Activated CD4-positive, alpha-beta T cell treated with anti-CD3 and anti-CD28 coated beads, Interleukin-2, amount 50 U/mL, for 4 hours (primary cell): ENCODE measurements at regions not wholly inside any gene's neighbourhood (a gene's known extent, or its start where the extent isn't known, plus 50 kb on each side); places are given as distances from the start of the nearest gene placed in this dataset.
"Not testable (repeated sequence)": the region's sequence is repeated elsewhere in the genome, so short reads cannot be mapped to it uniquely, and the experiment has no call there.

Source experiments
- DNase-seq, 2 experiments: peaks; one replicate each; pipeline ENCODE4 v3.0.0-alpha.2; 2020

DNA sequence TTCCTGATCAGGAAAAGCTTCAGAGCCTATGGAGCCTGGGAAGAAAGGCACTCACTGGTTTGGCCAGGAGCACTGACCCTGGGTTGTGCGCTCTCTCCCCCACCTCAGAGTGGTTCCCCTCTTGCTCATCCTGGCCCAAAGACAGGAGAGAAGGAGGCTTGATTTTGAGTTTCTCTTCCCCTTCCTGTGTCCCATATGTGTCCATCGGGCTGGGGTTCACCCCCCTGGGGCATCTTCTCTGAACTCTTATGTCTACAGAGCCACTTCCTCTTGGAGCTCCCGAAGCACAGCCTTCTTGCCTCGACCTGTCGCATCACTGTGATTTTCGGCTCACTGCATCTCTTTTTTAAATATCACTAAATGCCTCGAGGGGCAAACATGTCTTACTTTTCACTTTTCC lies 692.3 kb downstream of the RNF144A start:
- no peak for DNase-seq

DNA sequence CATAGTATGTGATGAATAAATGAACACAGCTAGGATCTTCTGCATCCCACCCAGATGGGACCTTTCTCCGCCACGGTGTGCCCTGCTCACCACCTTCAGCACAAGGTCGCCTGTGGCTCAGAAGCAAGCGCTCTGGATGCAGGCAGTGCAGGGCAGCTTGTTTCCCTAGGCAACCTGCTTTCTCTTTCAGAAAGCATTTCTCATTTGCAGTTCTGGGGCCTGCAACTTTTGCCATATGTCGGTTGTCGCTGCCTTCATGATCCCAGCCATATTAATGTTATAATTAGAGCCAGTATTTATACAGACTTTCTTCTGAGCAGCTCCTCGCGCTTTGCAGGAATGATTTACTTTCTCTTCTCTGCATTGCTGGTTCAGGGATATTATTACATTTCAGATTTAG lies 692.8 kb downstream of the RNF144A start:
- no peak for DNase-seq

DNA sequence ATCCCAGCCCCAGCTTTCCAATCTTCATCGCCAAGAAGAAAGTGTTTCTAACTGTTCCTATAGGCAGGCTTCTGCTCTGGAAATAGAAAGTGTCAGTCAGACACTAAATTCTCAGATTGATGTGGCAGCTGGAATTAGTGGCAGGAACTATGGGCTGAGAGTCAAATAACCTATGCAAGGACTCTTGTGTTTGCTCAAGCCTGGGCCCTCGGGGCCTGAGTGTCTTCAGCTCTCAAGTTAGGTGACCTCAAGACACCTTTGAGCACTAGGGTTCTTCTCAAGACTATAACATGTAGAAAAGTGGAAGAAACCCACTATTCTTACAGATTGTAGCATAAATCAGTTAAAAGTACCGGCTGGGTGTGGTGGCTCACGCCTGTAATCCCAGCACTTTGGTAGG lies 694.5 kb downstream of the RNF144A start:
- DNase-seq: no peak

DNA sequence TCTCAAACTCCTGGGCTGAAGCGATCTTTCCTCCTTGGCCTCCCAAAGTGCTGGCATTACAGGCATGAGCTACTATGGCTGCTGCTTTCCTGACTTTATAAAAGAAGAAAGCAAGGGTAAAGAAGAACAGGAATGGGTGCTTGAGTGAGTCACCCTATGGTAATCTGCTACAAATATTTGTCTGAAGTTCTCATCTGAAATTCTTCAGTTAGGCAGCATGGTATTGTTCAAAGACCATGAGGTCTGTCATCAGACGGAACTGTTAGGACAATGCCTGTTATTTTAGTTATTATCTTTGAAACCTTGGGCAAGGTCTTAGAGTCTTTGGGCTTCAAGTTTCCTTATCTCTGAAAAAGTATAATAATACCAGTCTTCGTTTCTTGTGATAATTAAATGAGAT lies 695.8 kb downstream of the RNF144A start:
- no peak for DNase-seq

DNA sequence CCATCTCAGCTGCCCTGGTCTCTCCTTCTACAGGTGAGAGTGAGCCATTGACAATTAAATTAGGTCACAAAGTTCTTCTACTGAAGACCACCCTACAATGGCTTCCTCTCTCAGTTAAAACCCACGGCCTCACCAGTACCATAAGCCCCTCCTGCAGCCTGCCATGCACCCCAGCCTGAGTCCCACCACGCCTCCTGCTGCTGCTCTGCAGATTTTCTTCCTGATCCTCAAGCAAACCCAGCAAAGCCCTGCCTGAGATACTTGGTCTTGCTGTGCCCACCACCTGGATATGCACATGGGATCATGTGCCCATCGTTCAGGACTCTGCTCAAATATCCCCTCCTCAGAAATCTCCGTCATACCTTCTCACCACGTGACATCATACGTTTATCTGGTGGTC lies 696.6 kb downstream of the RNF144A start:
- no peak for DNase-seq

DNA sequence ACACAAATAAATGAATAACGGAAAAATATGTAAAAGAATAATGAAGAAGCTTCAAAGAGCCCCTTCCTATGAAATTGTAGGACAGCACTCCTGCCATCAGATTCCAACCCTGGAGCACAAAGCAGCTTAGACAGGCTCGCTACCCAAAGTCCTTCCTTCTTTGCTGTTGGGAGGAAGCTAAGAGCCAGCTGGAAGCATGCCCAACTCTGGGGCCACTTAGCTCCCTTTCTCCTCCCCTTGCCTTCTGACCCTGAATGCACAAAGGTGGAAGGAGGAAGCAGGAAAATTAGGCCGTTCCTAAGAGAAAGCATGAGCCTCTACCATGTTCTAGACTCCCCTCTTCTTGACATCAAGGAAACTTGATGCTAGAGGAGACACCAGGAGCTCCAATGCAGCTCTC lies 700.8 kb downstream of the RNF144A start:
- DNase-seq: no peak

DNA sequence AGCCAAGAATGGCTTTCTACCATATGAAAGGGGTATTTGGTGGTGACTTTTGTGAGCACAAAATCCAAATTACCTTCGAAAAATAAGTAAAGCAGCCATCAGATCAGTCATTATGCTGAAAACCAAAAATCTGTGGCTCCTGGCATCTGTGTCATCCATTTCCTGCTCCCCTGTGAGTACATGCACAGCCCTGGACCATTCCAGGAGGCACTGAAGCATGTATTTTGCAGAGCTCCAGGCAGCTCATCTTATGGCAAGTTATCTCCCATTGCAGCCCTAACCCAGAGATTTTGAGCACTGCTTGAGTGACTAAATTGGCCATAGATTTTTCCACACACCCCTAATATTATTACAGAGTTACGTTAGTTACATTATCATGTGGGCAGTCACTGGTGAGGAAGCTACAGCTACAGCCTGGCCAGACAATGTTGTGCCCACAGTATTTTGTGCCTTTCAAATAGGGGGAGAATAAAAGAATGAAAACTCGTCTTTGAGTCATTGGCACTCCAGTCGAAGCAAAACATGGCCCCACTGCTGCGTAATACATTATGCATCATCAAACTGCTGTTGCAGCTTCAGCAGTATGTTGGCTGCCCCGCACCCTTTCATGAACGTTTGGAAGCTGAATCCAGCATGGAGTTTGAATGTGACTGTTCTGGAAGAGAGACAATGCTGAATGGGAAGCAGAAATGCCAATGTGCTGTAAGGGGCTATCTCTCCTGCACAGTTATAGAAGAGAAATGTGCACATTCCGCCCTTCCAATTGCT lies 702.2 kb downstream of the RNF144A start:
- no peak for DNase-seq

DNA sequence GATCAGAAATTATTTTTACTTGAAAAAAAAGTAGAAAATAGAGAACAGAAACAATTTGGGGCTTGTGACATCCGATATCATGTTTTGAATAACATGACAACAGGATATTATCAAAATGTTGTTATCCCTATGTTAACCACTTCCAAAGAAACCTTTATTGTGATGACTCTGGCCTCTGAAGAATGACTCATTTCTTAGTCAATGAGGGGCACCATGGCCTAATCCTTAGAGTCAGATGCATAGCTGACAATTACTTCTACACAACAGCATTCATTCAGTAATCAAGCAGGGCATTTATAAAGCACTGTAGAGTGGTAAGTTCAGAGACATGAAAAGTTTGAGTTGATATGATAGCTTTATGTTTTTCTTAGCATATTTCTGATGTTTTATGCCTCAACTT lies 703.0 kb downstream of the RNF144A start:
- DNase-seq: no peak

DNA sequence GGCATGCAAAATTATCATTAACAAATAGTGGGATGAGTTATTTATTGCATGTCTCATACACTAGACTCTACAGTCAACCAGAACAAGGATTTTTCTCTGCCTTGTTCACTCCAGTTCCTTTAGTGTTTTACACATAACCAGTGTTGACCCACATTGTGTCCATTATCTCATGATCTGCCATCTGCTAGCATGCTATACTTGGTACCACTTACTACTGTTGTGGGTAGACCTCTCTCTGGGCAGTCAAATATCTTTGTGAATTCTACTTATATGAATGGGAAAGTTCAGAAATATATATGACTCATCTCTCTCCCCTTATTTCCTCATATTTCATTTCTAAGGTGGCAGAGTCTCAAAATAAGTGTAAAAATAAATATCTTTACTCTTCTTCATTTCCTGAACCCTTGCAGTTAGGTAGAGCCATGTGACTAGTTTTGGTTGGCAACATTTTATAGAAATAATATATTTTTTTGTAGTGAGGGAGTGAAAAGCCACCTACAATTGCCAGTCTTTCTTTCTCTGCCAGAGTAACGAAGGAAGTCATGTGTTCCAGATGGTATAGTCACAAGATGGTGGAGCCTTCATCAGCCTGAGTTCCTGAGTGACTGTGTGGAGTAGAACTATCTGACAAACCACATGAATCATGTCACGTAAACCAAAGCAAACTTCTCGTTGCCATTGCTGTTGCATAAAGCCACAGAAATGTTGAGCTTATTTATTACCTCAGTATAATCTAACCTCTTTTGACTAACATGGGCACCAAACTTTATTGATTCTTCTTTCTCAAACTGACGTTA lies 704.0 kb downstream of the RNF144A start:
- DNase-seq: no peak

DNA sequence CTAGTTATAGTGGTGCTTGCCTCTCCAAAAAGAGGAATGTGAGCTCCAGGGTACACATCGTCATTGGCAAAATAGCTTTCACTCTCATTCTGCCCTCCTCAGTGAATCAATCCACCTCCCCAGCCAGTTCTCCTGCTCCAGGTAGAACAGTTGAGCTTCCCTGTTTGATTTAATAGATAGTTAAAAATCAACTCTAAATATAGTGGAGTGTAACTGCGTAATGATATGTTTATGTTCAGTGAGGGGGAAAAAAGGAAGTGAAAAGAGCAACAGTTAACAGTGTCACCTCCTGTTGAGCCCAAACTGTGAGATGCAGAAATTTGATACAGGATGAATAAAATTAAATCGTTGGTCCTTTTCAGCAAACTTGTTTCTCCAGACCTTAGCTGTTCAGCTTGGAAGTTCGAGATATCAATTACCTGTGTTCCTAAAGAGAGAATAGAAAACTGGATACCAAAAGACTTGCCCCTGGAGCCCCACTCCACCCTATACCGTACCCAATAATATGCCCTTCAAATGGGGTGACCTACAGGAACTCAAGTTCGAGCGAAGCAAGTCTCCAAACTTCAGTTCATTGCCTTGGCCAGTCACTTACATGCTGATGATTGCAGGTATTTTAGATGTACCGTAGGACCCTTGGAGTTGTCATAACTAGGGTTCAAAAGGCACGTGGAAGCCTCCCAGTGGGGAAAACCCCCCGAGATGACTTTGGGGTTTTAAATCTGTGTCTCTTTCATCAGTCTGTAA lies 708.4 kb downstream of the RNF144A start:
- DNase-seq: no peak

DNA sequence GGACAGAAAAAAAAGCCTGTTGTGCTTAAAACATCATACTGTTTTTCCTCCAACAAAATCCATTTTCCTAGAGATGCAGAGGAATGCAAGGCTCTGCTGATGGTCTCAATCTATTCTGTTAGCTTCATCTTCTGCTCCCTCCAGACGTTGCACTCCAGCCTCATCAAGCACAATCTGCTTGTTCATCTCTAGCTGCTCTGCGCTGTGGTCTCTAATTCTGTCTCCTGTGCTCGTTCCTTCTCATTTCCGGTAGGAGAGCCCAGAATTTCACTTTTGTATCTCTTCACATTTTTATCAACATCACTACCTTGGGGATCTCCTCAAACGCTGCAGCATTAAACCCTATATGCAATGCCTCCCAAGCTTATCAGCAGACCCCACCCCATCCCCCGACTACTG lies 708.9 kb downstream of the RNF144A start:
- no peak for DNase-seq

DNA sequence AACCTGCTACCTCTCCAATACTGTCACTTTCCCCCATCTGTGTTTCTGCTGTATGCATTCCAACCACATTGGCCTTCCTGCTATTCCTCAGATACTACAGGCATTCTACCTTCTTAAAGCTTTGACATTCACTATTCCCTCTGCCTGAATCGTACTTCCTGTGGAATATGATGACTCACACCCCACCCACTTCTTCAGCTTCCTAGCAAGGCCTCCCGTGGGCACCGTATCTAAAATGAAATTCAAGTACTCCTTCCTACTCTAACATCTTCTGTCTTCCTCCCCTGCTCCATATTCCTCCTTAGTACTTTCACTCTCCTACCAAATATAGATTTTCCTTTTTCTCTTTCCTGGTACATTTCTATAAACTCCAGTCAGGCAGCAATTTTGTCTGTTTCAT lies 710.4 kb downstream of the RNF144A start:
- no peak for DNase-seq

DNA sequence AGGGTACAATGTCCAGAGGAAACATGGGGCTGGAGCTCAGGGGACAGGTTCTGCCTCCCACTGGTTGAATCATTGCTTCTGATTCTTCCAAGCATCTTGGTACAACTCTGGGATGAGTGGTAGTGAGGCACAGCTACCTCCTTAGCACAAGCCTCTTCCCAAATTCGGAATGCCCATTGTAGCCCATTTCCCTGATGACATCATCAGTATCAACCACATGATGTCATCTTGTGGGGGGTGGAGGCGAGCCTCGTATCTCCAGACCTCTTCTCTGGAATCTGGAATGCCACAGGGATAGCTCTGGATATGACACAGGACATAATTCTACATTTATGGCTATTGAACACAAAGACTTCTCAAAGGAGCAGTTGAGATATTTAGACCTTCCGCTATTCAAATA lies 715.2 kb downstream of the RNF144A start:
- DNase-seq: no peak

DNA sequence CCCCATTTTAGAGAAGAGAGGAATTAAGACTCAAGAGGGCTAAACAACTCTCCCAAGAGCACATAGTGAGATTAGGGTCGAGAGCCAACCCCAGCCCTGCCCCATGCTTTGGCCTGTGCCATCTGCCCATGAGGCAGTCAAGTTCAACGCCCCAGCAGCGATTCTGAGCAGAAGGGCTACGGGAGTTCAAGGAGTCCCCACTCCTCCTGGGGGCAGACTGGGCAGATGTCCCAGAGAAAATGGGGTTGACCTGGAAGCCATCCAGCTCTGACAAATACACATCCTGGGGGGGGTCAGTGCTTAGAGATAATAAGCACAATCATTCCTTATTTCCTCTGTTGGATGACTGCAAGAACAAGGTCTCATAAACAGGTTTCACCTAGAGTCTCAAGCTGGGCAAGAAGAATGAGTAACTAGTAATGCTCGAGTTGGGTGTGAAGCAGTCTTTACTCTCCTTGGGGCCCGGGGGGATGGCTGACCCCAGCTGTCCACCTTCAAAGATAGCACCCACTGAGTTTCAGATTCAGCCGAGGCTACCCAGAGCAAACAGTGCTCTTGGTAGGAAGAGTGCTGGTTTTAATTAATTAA lies 716.4 kb downstream of the RNF144A start:
- DNase-seq: no peak

DNA sequence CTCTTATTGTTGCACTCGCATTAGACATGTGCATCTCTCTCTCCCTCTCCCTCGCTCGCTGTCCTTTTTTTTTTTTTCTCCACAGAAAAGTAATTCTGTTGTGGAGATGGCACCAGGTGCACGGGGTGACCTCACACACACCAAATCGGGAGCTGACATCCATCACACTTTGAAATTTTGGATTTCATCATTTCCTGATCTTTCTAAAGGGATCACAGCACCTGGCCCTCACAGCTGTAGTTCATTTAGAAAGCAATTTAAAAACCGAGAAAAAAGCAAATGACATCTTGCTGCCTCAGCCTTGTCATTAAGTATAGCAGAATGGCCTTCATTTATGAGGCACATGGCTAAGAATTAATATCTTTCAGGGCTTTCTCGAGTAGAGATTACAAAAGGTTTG lies 717.2 kb downstream of the RNF144A start:
- DNase-seq: no peak

DNA sequence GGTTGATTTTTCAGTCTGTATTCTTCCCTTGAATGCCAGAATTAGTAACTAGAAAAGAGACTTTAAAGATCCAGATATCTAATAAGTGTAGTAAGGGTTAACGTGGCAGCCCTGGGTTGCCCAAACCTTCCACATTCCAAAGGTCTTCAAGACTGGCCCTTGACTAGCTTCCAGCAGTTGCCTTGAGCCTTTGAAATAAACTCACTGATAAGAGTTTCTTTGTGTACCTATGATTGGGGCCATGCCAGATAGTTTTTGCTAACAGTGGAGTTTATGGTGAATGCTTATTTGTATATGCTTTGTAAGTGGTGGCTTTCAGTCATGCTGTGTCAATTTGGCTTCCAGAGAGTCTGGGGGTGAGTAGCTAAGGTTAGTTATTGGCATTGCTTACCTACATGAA lies 722.3 kb downstream of the RNF144A start:
- DNase-seq: no peak

DNA sequence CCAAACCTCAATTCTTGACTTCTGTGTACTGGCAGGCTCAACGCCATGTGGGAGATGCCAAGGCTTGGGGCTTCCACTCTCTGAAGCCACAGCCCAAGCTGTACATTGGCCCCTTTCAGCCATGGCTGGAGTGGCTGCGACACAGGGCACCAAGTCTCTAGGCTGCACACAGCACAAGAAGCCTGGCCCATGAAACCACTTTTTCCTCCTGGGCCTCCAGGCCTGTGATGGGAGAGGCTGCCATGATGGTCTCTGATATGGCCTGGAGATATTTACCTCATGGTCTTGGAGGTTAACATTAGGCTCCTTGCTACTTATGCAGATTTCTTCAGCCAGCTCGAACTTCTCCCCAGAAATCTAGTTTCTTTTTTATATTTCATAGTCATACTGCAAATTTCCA lies 724.1 kb downstream of the RNF144A start:
- not testable (repeated sequence) for DNase-seq

DNA sequence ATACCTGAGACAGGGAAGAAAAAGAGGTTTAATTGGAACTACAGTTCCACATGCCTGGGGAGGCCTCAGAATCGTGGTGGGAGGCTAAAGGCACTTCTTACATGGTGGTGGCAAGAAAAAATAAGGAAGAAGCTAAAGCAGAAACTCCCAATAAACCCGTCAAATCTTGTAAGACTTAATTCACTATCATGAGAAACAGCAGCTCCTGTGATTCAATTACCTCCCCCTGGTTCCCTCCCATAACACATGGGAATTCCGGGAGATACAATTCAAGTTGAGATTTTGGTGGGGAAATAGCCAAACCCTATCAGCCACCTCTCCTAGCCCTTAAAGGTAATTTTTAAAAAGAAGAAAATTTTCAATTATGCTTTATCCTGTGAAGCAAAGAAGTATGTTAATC lies 728.8 kb downstream of the RNF144A start:
- DNase-seq: no peak

DNA sequence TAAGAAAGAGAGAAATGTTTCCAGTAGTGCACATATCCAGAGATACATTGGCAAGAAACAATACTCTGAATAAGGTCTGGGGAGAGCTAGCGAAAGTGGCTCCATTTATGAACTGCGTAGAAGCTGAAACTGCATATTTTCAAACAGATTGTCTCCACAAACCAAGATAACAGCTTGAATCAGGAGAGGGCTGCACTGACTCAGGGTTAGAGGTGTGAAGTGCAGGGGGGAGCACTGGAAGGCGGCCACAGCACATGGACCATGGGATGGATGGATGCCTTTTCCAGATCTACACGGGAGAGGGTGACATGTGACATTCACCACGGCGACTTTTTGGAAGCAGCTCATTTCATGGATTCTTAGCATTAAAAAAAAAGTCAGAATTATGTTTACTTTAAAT lies 729.4 kb downstream of the RNF144A start:
- no peak for DNase-seq

DNA sequence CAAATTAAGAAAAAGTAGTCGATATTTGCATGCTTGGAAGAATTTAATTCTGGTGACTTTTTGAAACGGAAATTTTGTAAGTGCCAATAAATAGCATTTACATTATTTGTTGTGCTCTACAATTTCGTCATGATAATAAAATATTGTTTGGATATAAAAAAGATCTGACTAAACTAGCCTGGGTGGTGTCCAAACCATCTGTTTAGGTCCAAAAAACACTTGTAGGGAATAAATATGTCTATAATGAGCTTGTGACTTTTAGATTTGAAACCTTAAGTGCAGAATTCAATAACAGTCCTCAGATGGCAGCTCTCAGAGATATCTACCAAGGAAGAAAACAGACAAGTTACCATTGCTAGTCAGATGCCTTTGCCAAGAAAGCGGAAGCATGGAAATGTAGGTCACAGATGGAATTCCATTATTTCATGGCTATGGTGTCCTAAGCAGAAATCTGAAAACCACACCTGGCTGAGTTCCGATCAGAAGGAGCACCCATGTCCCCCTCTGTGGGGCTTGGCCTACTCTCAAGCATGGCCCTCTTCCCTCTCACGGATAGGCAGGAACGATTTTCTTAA lies 731.1 kb downstream of the RNF144A start:
- no peak for DNase-seq

DNA sequence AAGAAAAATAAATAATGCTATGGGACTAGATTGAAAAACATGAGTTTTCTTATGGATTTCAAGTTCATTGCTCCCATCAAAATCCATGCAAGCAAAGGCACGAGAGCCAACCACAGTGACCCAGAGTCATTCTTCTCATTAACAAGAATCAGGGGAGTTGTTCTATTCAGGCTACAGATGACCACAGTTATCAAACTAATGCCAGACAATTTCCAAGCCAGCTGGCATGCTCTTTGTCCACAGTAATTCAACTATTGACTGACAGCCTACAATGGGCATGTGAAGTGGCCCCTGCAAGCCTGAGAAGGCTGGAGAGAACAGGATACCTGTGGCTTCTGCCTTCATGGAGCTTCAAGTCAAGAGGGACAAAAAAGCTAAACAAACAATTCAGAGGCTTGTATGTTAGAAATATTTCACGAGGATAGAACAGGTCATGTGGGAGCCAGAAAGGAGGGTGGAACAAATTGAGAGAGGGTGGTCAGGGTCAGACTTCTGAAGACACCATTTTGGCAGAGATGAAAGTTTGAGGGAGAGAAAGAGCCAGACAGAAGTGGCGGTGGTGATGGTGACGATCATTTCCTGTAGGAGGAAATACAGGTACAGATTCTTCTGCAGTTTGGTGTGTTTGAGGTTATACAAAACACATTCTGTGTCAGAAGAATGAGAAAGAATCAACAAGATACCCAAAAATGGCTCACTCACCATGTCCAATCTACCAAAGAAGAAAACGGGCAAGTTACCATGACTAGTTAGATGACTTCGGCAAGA lies 732.4 kb downstream of the RNF144A start:
- DNase-seq: no peak

DNA sequence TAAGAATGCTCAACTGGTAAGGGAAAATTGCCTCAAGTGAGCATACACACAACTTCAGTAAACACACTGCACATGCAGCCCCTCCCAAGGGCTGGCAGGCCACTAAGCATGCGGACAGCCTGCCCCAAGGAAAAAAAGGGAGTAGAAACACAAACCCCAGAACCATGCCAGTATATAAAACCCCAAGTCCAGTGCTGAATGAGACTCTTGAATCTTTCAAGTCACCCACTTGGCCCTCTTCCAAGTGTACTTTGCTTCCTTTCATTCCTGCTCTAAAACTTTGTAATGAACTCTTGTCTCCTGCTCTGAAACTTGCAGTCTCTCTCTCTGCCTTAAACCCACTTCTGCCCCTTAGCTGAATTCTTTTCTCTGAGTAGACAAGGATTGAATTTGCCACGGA lies 736.4 kb downstream of the RNF144A start:
- no peak for DNase-seq
